Choroid plexus epithelial cell (primary cell): ENCODE measurements at regions not wholly inside any gene's neighbourhood (a gene's known extent, or its start where the extent isn't known, plus 50 kb on each side); places are given as distances from the start of the nearest gene placed in this dataset.
A peak's percentile ranks its signal among the peaks of the same experiment; 100 is the strongest.

Experiments
- DNase-seq: peaks from one replicate; pipeline ENCODE4 v3.0.0-alpha.2; 2010; ENCODE audit warnings: low read depth
- H3K4me3 ChIP-seq: 2 replicates; pipeline ENCODE4 v1.5.1; 2011; ENCODE audit warnings: low read depth, mild to moderate bottlenecking, control low read depth, low read length, moderate library complexity
- CTCF ChIP-seq: conservative IDR thresholded peaks from 2 replicates; pipeline ENCODE4 v1.5.1; 2011; ENCODE audit warnings: low read depth, mild to moderate bottlenecking, control low read depth, inconsistent platforms, low read length, moderate library complexity

DNA sequence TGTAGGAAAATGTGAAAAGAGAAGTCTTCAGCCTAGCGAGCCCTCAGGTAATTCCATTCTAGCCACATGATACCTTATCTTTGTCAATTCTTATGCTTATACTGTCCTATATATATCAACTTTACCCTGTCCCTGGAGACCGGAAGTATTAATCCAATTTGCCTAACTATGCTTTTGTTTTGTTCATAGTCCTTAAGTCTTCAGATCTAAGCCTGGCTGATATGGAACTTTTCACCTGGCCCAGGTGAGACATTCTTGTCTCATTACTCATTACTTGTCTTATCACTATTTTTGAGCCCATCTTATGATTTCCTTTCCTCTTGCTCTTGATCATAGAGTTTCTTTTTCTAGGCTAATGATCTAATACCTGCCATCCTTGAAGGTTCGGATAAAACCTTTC lies 194.1 kb upstream of the FANCL start:
- no peak overlapping the region for H3K4me3 ChIP-seq
- no peak for TF ChIP-seq CTCF
- no peak for DNase-seq

DNA sequence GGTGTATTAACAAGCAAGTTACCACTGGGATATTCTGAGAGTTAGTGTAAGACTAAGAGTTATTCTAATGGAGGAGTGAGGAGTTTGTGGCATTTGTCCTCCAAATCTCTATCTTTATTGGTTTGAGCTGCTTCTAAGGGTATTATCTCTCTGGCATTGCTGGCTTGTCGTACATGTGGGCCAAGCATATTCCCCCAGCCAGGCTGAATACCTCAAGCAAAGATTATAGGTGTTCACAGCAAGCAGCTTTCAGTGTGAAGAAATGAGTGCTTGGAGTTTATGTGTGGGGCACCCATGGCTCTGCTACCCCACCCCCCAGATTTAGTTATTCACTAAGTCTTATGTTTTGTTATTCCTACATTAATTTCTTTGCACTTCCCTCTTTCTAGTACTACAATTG lies 193.6 kb upstream of the FANCL start:
- H3K4me3 ChIP-seq = no peak overlapping the region

DNA sequence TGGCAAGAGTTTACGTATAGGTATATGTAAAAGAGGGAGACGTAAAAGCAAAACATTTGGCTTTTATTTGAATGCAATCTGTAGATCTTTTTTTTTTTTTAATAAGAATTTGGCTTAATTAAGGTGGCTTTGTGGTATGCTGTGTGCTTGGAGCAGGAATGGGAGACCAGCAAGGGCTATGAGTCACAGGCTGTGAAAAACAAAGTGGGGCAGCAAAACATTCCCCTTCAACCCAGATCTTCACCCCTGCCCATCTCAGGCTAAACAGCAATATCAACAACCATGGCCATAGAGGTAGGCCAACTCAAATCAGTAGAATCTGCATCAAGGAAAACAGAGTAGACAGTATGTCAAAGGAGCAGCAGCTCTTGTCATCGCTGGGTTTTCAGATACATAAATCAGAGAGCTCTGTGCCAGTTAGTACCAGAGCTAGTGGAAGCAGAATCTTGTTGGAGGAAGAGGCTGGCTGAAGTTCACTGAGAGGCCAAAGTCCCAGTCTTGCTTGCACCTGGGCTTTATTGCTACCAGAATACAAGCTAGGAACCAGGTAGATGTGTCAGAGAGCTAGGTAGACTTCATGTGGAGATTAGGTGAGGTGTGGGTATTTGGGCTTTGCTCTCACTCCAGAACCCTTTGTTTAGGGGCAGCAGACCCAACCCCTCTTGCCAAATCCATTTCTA lies 191.5 kb upstream of the FANCL start:
- TF ChIP-seq CTCF = no peak
- no peak overlapping the region for H3K4me3 ChIP-seq
- no peak for DNase-seq

More for the DNA sequence above, 193.6 kb upstream of the FANCL start:
- TF ChIP-seq CTCF = no peak
- DNase-seq = no peak

DNA sequence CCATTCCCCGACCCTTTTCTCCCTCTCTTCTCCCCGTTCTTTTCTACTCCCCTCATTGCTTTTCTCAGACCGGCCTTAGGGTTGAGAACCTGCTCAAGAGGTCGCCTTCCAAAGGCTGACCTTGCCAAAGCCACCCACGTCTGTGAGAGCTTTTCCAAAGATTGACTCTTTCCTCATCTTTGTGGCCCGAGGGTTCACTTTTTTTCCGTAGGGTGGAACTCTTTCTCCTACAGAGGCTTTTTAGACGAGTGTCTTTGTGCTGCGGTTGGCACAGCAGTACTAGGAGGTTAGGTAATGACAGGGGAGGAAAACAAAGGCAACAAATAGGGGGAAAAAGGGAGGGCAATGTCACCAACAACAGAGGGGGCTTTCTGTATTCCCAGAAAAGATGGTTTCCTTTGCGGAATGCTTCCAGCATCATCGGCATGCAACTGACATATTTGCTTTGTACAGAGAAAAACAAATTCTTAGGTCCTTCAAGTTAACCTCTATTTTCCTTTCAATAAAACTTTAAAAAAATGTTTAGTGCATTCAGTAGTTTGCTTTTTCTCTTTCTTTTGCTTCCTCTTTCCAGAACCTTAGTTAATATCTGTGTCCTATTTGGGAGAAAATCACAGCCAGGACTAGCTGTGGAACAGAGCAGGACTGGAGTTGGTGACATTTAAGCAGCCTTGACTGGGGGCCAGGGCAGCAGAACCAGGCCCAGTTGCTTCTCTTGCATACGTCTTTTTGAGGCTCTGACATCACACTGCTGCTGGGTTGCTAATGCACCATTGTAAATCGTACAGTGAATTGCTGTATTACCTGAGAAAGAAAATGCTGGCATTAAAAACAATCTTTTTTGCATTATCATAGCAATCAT lies 188.1 kb upstream of the FANCL start:
- no peak for TF ChIP-seq CTCF
- H3K4me3 ChIP-seq = peak overlapping the region; percentile 22
- no peak for DNase-seq

- no peak for TF ChIP-seq CTCF
- peak overlapping the region; percentile 46 for H3K4me3 ChIP-seq
Measured at GRCh38 chr2:58428096-58429013, 187.2 kb upstream of the FANCL start.

DNA sequence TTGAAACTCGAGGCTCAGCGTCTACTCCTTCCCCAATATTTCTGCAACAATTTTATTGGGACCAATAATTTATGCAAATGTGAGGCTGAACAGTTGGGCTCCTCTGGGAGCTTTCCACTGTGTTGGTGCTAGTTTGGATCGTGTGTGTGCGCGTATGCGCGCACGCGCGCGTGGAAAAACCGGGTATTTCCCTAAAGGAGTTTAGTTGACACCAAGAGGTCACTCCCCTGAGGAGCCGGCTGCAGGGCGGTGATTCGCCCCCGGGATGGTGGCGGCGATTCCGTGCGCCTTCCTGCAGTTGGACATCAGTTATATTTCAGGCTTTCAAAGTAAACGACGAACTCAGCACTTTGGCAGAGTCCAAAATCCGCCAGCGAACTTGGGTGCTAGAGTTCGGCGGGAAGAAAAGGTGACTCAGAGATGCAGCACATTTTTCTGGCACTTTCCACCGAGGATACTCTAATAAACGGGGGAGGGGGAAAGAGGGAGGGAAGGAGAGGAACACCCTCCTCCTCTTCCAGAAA lies 186.5 kb upstream of the FANCL start:
- H3K4me3 ChIP-seq = peak overlapping the region; percentile 46
- no peak for TF ChIP-seq CTCF
- DNase-seq = peak; percentile 45

More at GRCh38 chr2:58428096-58429013, 187.2 kb upstream of the FANCL start:
- DNase-seq = peak; percentile 8
